HG03097 (cell line): ENCODE measurements at regions not wholly inside any gene's neighbourhood (a gene's known extent, or its start where the extent isn't known, plus 50 kb on each side); places are given as distances from the start of the nearest gene placed in this dataset.
"Not testable (repeated sequence)": the region's sequence is repeated elsewhere in the genome, so short reads cannot be mapped to it uniquely, and the experiment has no call there.

Experiments used
- ATAC-seq: cut with Tn5 transposase; IDR thresholded peaks from one replicate; pipeline ENCODE4 v1.9.1; 2021; ENCODE audit not compliant: unreplicated experiment, low FRiP score

GRCh38 chrX:86887341-86887740 lies 630.3 kb upstream of the KLHL4 start:
- ATAC-seq = no peak

GRCh38 chrX:86910027-86910426 lies 607.6 kb upstream of the KLHL4 start:
- ATAC-seq = no peak

GRCh38 chrX:86910602-86911311 lies 606.8 kb upstream of the KLHL4 start:
- no peak for ATAC-seq

GRCh38 chrX:86914569-86914968 lies 603.0 kb upstream of the KLHL4 start:
- no peak for ATAC-seq

- ATAC-seq = no peak
These were observed 599.6 kb upstream of the KLHL4 start for GRCh38 chrX:86917959-86918358.

- ATAC-seq = no peak
These were observed 587.2 kb upstream of the KLHL4 start for GRCh38 chrX:86930419-86930818.

GRCh38 chrX:86935988-86936387 lies 581.6 kb upstream of the KLHL4 start:
- ATAC-seq = no peak

- peak; percentile 91 for ATAC-seq
These were observed 571.0 kb upstream of the KLHL4 start for GRCh38 chrX:86946569-86946968.

- no peak for ATAC-seq
These were observed 553.3 kb upstream of the KLHL4 start for GRCh38 chrX:86964321-86964720.

GRCh38 chrX:86981326-86981879 lies 536.2 kb upstream of the KLHL4 start:
- ATAC-seq = no peak

GRCh38 chrX:86987351-86987750 lies 530.3 kb upstream of the KLHL4 start:
- not testable (repeated sequence) for ATAC-seq

- ATAC-seq = no peak
These were observed 514.6 kb upstream of the KLHL4 start for GRCh38 chrX:87003031-87003430.

GRCh38 chrX:87005183-87005582 lies 512.4 kb upstream of the KLHL4 start:
- no peak for ATAC-seq

- no peak for ATAC-seq
These were observed 511.7 kb upstream of the KLHL4 start for GRCh38 chrX:87005885-87006284.

- ATAC-seq = no peak
These were observed 511.0 kb upstream of the KLHL4 start for GRCh38 chrX:87006561-87006960.

- ATAC-seq = no peak
These were observed 500.4 kb upstream of the KLHL4 start for GRCh38 chrX:87017210-87017609.

GRCh38 chrX:87033115-87033514 lies 484.5 kb upstream of the KLHL4 start:
- ATAC-seq = not testable (repeated sequence)

GRCh38 chrX:87045352-87045751 lies 472.2 kb upstream of the KLHL4 start:
- ATAC-seq = no peak

- no peak for ATAC-seq
These were observed 468.0 kb upstream of the KLHL4 start for GRCh38 chrX:87049567-87049966.

GRCh38 chrX:87063642-87064041 lies 454.0 kb upstream of the KLHL4 start:
- no peak for ATAC-seq

GRCh38 chrX:87064502-87064901 lies 453.1 kb upstream of the KLHL4 start:
- ATAC-seq = no peak

GRCh38 chrX:87067795-87068369 lies 449.7 kb upstream of the KLHL4 start:
- ATAC-seq = no peak
